SK-N-SH treated with all-trans-retinoic acid at 6 μM for 48 hours (cell line): ENCODE measurements at regions not wholly inside any gene's neighbourhood (a gene's known extent, or its start where the extent isn't known, plus 50 kb on each side); places are given as distances from the start of the nearest gene placed in this dataset.

Source experiments
- ATAC-seq: fragments of 200-7000 bp; cut with Tn5 transposase; 3 replicates; pipeline ENCODE4 v1.9.1; 2020; ENCODE audit warnings: mild to moderate bottlenecking, moderate library complexity
- ARNTL ChIP-seq: fragments of 450-650 bp; formaldehyde crosslinking; IDR thresholded peaks from 2 replicates; pipeline ENCODE4 v1.5.0; 2020; ENCODE audit warnings: low read depth, mild to moderate bottlenecking, moderate library complexity, borderline replicate concordance
- BACH2 ChIP-seq: fragments of 250-450 bp; sonication (Bioruptor Pico); IDR thresholded peaks from 2 replicates; pipeline ENCODE4 v1.9.0; 2021; ENCODE audit warnings: mild to moderate bottlenecking, borderline replicate concordance
- CSDC2 ChIP-seq: fragments of 250-450 bp; sonication (Bioruptor Pico); IDR thresholded peaks from 2 replicates; pipeline ENCODE4 v1.5.0; 2020; ENCODE audit warnings: mild to moderate bottlenecking, moderate library complexity
- ESRRG ChIP-seq: fragments of 250-450 bp; sonication (Bioruptor Pico); IDR thresholded peaks from 2 replicates; pipeline ENCODE4 v1.6.1; 2021; ENCODE audit warnings: mild to moderate bottlenecking
- GLIS3 ChIP-seq: fragments of 250-450 bp; sonication (Bioruptor Pico); IDR thresholded peaks from 2 replicates; pipeline ENCODE4 v1.5.0; 2020; ENCODE audit warnings: mild to moderate bottlenecking, moderate library complexity
- ISL1 ChIP-seq: fragments of 250-450 bp; sonication (Bioruptor Pico); IDR thresholded peaks from 2 replicates; pipeline ENCODE4 v2.1.2; 2022; ENCODE audit warnings: mild to moderate bottlenecking, moderate library complexity
- OSR1 ChIP-seq: fragments of 250-450 bp; sonication (Bioruptor Pico); IDR thresholded peaks from 2 replicates; pipeline ENCODE4 v1.8.0; 2022; ENCODE audit warnings: moderate library complexity, mild to moderate bottlenecking, inconsistent platforms
- PATZ1 ChIP-seq: fragments of 250-450 bp; sonication (Bioruptor Pico); IDR thresholded peaks from 2 replicates; pipeline ENCODE4 v1.8.0; 2020; ENCODE audit warnings: mild to moderate bottlenecking, moderate library complexity, borderline replicate concordance
- PPARA ChIP-seq: fragments of 250-450 bp; sonication (Bioruptor Pico); IDR thresholded peaks from 2 replicates; pipeline ENCODE4 v1.5.0; 2020; ENCODE audit warnings: mild to moderate bottlenecking, borderline replicate concordance
- SNAI2 ChIP-seq: fragments of 250-450 bp; sonication (Bioruptor Pico); IDR thresholded peaks from 2 replicates; pipeline ENCODE4 v1.5.0; 2020; ENCODE audit warnings: mild to moderate bottlenecking, moderate library complexity
- TCF4 ChIP-seq: fragments of 250-450 bp; sonication (Bioruptor Pico); IDR thresholded peaks from 2 replicates; pipeline ENCODE4 v1.8.0; 2021; ENCODE audit warnings: mild to moderate bottlenecking, moderate library complexity, borderline replicate concordance
- TOX ChIP-seq: fragments of 250-450 bp; sonication (Bioruptor Pico); IDR thresholded peaks from 2 replicates; pipeline ENCODE4 v1.8.0; 2021; ENCODE audit warnings: mild to moderate bottlenecking, moderate library complexity, borderline replicate concordance
- ZC3H10 ChIP-seq: fragments of 250-450 bp; sonication (Bioruptor Pico); IDR thresholded peaks from 2 replicates; pipeline ENCODE4 v1.5.1; 2021; ENCODE audit warnings: mild to moderate bottlenecking, moderate library complexity
- ZFP3 ChIP-seq: fragments of 250-450 bp; sonication (Bioruptor Pico); IDR thresholded peaks from 2 replicates; pipeline ENCODE4 v1.5.0; 2020; ENCODE audit warnings: mild to moderate bottlenecking, moderate library complexity
- ZFP30 ChIP-seq: fragments of 450-650 bp; formaldehyde crosslinking; IDR thresholded peaks from 2 replicates; pipeline ENCODE4 v1.5.0; 2022; ENCODE audit warnings: mild to moderate bottlenecking, moderate library complexity
- ZNF565 ChIP-seq: fragments of 450-650 bp; formaldehyde crosslinking; conservative IDR thresholded peaks from 2 replicates; pipeline ENCODE4 v1.5.0; 2020; ENCODE audit warnings: low read depth, mild to moderate bottlenecking, moderate library complexity
- ZNF70 ChIP-seq: fragments of 450-650 bp; formaldehyde crosslinking; IDR thresholded peaks from 2 replicates; pipeline ENCODE4 v1.5.0; 2020; ENCODE audit warnings: mild to moderate bottlenecking, moderate library complexity
- ZNF8 ChIP-seq: fragments of 450-650 bp; formaldehyde crosslinking; IDR thresholded peaks from 2 replicates; pipeline ENCODE4 v1.5.0; 2020; ENCODE audit warnings: mild to moderate bottlenecking, moderate library complexity
- TF ChIP-seq, protein P1 (sequence below): fragments of 250-450 bp; sonication (Bioruptor Pico); IDR thresholded peaks from 2 replicates; pipeline ENCODE4 v1.5.1; 2020; ENCODE audit warnings: low read depth, mild to moderate bottlenecking, moderate library complexity
- TF ChIP-seq, protein P2 (sequence below): fragments of 250-450 bp; sonication (Bioruptor Pico); IDR thresholded peaks from 2 replicates; pipeline ENCODE4 v1.5.1; 2021; ENCODE audit warnings: mild to moderate bottlenecking, moderate library complexity
- TF ChIP-seq, protein P3 (sequence below): fragments of 250-450 bp; sonication (Bioruptor Pico); IDR thresholded peaks from 2 replicates; pipeline ENCODE4 v1.8.0; 2021; ENCODE audit warnings: low read depth, mild to moderate bottlenecking, moderate library complexity, borderline replicate concordance
- TF ChIP-seq, protein P4 (sequence below): fragments of 250-450 bp; sonication (Bioruptor Pico); IDR thresholded peaks from 2 replicates; pipeline ENCODE4 v1.5.0; 2020; ENCODE audit warnings: mild to moderate bottlenecking, moderate library complexity

DNA sequence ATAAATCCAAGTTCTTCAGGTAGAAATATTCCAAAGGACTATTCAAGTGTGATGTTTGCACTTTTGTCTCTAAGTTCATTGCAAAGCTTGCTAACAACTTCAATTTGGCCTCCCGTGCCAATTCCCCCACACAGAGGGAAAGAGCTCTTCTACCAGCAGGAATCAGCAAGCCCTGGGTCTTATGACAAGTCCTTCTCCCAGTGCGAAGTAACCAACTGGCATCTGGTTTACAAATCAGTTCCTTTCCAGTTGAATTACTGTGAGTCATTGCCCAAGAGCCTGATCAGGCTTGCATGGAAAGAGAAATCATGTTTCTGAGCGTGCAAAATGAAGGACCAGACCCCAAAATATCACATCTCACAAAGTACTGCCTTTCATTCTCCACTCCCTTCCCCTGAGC is 62.7 kb upstream of the SLCO3A1 start (continued):
- TF ChIP-seq ISL1 (CRISPR knock-in tag): no peak
- TF ChIP-seq ZNF565 (CRISPR knock-in tag): no peak
- TF ChIP-seq PPARA (CRISPR knock-in tag): no peak
- TF ChIP-seq, protein P1, sequence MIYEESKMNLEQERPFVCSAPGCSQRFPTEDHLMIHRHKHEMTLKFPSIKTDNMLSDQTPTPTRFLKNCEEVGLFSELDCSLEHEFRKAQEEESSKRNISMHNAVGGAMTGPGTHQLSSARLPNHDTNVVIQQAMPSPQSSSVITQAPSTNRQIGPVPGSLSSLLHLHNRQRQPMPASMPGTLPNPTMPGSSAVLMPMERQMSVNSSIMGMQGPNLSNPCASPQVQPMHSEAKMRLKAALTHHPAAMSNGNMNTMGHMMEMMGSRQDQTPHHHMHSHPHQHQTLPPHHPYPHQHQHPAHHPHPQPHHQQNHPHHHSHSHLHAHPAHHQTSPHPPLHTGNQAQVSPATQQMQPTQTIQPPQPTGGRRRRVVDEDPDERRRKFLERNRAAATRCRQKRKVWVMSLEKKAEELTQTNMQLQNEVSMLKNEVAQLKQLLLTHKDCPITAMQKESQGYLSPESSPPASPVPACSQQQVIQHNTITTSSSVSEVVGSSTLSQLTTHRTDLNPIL (CRISPR knock-in tag): no peak
- no peak for TF ChIP-seq ZNF70 (CRISPR knock-in tag)

GRCh38 chr15:91793771-91794170 is 59.7 kb upstream of the SLCO3A1 start:
- TF ChIP-seq PPARA (CRISPR knock-in tag): no peak
- TF ChIP-seq ZNF8 (CRISPR knock-in tag): no peak
- TF ChIP-seq TOX (CRISPR knock-in tag): no peak
- no peak for TF ChIP-seq ISL1 (CRISPR knock-in tag)
- TF ChIP-seq ZFP30 (CRISPR knock-in tag): no peak
- TF ChIP-seq, protein P2, sequence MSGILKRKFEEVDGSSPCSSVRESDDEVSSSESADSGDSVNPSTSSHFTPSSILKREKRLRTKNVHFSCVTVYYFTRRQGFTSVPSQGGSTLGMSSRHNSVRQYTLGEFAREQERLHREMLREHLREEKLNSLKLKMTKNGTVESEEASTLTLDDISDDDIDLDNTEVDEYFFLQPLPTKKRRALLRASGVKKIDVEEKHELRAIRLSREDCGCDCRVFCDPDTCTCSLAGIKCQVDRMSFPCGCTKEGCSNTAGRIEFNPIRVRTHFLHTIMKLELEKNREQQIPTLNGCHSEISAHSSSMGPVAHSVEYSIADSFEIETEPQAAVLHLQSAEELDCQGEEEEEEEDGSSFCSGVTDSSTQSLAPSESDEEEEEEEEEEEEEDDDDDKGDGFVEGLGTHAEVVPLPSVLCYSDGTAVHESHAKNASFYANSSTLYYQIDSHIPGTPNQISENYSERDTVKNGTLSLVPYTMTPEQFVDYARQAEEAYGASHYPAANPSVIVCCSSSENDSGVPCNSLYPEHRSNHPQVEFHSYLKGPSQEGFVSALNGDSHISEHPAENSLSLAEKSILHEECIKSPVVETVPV (CRISPR knock-in tag): no peak
- no peak for TF ChIP-seq SNAI2
- TF ChIP-seq, protein P1 (CRISPR knock-in tag): no peak
- TF ChIP-seq ZNF565 (CRISPR knock-in tag): no peak
- no peak for TF ChIP-seq ESRRG (CRISPR knock-in tag)
- no peak for TF ChIP-seq ZFP3
- TF ChIP-seq, protein P3, sequence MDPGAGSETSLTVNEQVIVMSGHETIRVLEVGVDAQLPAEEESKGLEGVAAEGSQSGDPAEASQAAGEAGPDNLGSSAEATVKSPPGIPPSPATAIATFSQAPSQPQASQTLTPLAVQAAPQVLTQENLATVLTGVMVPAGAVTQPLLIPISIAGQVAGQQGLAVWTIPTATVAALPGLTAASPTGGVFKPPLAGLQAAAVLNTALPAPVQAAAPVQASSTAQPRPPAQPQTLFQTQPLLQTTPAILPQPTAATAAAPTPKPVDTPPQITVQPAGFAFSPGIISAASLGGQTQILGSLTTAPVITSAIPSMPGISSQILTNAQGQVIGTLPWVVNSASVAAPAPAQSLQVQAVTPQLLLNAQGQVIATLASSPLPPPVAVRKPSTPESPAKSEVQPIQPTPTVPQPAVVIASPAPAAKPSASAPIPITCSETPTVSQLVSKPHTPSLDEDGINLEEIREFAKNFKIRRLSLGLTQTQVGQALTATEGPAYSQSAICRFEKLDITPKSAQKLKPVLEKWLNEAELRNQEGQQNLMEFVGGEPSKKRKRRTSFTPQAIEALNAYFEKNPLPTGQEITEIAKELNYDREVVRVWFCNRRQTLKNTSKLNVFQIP: no peak
- no peak for TF ChIP-seq CSDC2 (CRISPR knock-in tag)
- TF ChIP-seq OSR1 (CRISPR knock-in tag): no peak
- no peak for TF ChIP-seq ZNF70 (CRISPR knock-in tag)
- TF ChIP-seq, protein P4, sequence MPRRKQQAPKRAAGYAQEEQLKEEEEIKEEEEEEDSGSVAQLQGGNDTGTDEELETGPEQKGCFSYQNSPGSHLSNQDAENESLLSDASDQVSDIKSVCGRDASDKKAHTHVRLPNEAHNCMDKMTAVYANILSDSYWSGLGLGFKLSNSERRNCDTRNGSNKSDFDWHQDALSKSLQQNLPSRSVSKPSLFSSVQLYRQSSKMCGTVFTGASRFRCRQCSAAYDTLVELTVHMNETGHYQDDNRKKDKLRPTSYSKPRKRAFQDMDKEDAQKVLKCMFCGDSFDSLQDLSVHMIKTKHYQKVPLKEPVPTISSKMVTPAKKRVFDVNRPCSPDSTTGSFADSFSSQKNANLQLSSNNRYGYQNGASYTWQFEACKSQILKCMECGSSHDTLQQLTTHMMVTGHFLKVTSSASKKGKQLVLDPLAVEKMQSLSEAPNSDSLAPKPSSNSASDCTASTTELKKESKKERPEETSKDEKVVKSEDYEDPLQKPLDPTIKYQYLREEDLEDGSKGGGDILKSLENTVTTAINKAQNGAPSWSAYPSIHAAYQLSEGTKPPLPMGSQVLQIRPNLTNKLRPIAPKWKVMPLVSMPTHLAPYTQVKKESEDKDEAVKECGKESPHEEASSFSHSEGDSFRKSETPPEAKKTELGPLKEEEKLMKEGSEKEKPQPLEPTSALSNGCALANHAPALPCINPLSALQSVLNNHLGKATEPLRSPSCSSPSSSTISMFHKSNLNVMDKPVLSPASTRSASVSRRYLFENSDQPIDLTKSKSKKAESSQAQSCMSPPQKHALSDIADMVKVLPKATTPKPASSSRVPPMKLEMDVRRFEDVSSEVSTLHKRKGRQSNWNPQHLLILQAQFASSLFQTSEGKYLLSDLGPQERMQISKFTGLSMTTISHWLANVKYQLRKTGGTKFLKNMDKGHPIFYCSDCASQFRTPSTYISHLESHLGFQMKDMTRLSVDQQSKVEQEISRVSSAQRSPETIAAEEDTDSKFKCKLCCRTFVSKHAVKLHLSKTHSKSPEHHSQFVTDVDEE (CRISPR knock-in tag): no peak
- no peak for TF ChIP-seq PATZ1 (CRISPR knock-in tag)
- TF ChIP-seq TCF4 (CRISPR knock-in tag): no peak
- no peak for TF ChIP-seq GLIS3 (CRISPR knock-in tag)
- no peak for TF ChIP-seq ZC3H10
- ATAC-seq: no peak

DNA sequence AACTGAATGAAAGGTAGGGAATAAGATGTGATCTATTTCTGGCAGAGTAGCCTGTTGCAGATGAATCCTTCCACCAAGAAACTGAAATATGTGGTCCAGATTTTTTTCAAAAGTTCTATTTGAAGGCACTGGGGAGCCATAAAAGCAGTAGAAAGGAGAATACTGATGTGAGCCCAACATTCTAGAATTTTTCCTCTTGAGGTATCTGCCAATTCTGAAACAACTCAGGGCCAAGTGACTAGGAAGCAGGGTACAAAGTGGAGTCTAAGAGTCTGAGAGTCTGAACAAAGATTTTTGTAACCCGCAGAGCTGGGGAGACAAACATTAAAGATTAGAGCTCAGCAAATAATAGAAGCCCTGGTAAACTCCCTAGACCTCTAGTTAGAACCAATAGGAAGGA is 58.3 kb upstream of the SLCO3A1 start:
- TF ChIP-seq TCF4 (CRISPR knock-in tag) (no peak), ESRRG (CRISPR knock-in tag) (no peak), ZC3H10 (no peak), ZFP30 (CRISPR knock-in tag) (no peak), GLIS3 (CRISPR knock-in tag) (no peak), PPARA (CRISPR knock-in tag) (no peak), CSDC2 (CRISPR knock-in tag) (no peak), ZFP3 (no peak), SNAI2 (no peak), ZNF565 (CRISPR knock-in tag) (no peak), ZNF70 (CRISPR knock-in tag) (no peak), ARNTL (CRISPR knock-in tag) (no peak), BACH2 (no peak)
- TF ChIP-seq, protein P4 (CRISPR knock-in tag): no peak
- TF ChIP-seq, protein P3: no peak
- no peak for ATAC-seq
